ENCODE measurements at regions not wholly inside any gene's neighbourhood (a gene's known extent, or its start where the extent isn't known, plus 50 kb on each side); places are given as distances from the start of the nearest gene placed in this dataset.
"Not testable (repeated sequence)": the region's sequence is repeated elsewhere in the genome, so short reads cannot be mapped to it uniquely, and the experiment has no call there.

- peaks cover 3 to 7% of the 10 kb centered on the region in 2 donors for H3K9me3 Mint-ChIP-seq
- peak overlapping the region in 1 of 2 donors; percentile 44 for H3K4me3 Mint-ChIP-seq
- ATAC-seq (replicated peaks) (no peak), DNase-seq (no peak)
- H3K27me3 Mint-ChIP-seq, result peaks cover 22 to 30% of the 10 kb centered on the region in 2 donors
- H3K36me3 Mint-ChIP-seq, result no peaks in the 10 kb centered on the region
- no peak overlapping the region for H3K27ac Mint-ChIP-seq
- peaks cover 5 to 13% of the 10 kb centered on the region in 2 donors for H3K4me1 Mint-ChIP-seq
Observed at GRCh38 chr15:53196788-53197187, 406.7 kb upstream of the ONECUT1 start.

- Mint-ChIP-seq H3K9me3 (peaks cover 3 to 7% of the 10 kb centered on the region in 2 donors), H3K27ac (no peak overlapping the region), H3K36me3 (no peaks in the 10 kb centered on the region), H3K4me1 (peaks cover 5 to 12% of the 10 kb centered on the region in 2 donors), H3K4me3 (no peak overlapping the region), H3K27me3 (peaks cover 22 to 30% of the 10 kb centered on the region in 2 donors)
- no peak for DNase-seq
- ATAC-seq (replicated peaks), result no peak
Observed at GRCh38 chr15:53196242-53196641, 406.1 kb upstream of the ONECUT1 start.

DNA sequence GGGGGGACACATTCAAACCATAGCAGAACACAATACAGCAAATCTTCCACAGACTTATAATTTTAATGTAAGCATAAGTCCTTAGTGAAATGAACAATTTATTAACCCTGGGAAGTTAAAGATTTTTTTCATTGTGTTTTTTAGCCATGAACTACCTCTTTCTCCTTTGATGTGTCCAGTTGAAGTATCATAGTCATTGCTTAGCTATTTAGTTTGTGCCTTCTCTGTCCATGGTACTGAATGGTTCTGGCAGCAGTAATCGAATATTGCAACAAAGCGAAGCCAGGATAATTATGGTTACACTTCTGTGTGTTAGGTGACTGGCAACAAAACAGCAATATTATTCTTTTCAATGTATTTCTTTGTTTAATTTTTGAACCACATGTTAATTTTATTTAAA lies 403.0 kb upstream of the ONECUT1 start:
- no peak for DNase-seq
- peaks cover 3 to 7% of the 10 kb centered on the region in 2 donors for H3K9me3 Mint-ChIP-seq
- H3K4me3 Mint-ChIP-seq, result no peak overlapping the region
- H3K27ac Mint-ChIP-seq, result no peak overlapping the region
- peaks cover 5 to 12% of the 10 kb centered on the region in 2 donors for H3K4me1 Mint-ChIP-seq
- no peaks in the 10 kb centered on the region for H3K36me3 Mint-ChIP-seq
- no peak for ATAC-seq (replicated peaks)
- peaks cover 15 to 16% of the 10 kb centered on the region in 2 donors for H3K27me3 Mint-ChIP-seq

DNA sequence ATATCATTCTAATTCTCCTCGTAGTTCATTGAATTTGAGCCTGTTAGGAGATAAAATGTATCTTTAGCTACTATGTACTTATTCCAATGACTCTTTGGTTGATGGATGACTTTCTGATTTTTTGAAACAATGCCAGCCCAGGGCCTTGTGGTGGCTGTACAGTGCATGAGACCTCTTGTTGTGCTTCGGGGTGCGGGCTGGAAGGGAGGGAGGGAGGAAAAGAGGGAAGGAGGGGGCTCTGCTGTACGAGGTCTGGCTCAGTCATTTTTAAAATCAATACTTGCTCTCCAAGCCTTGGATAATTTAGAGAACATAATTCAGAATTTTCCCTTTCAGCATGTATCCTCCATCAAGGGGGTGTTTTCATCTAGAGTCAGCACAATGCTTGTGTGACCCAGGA lies 399.7 kb upstream of the ONECUT1 start:
- Mint-ChIP-seq H3K27ac (no peak overlapping the region), H3K27me3 (no peaks in the 10 kb centered on the region), H3K9me3 (peaks cover 5 to 12% of the 10 kb centered on the region in 2 donors), H3K36me3 (no peaks in the 10 kb centered on the region), H3K4me1 (no peaks in the 10 kb centered on the region), H3K4me3 (no peak overlapping the region)
- DNase-seq (no peak), ATAC-seq (replicated peaks) (no peak)

DNA sequence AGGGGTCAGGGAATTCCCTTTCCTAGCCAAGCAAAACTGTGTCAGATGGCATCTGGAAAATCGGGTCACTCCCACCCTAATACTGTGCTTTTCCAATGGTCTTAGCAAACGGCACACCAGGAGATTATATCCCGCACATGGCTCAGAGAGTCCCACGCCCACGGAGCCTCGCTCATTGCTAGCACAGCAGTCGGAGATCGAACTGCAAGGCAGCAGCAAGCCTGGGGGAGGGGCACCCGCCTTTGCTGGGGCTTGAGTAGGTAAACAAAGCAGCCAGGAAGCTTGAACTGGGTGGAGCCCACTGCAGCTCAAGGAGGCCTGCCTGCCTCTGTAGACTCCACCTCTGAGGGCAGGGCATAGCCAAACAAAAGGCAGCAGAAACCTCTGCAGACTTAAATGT lies 393.3 kb upstream of the ONECUT1 start:
- H3K4me1 Mint-ChIP-seq; DNase-seq; H3K4me3 Mint-ChIP-seq; ATAC-seq (replicated peaks); H3K27ac Mint-ChIP-seq; H3K36me3 Mint-ChIP-seq: not testable (repeated sequence)
- peaks cover 5 to 11% of the 10 kb centered on the region in 2 donors for H3K9me3 Mint-ChIP-seq
- peaks cover 10% of the 10 kb centered on the region in 2 donors for H3K27me3 Mint-ChIP-seq

- DNase-seq (no peak), ATAC-seq (replicated peaks) (no peak)
- Mint-ChIP-seq H3K36me3 (no peaks in the 10 kb centered on the region), H3K9me3 (no peaks in the 10 kb centered on the region), H3K27ac (no peak overlapping the region), H3K4me1 (no peaks in the 10 kb centered on the region), H3K4me3 (no peak overlapping the region), H3K27me3 (peaks cover 0 to 5% of the 10 kb centered on the region in 2 donors)
Observed at GRCh38 chr15:53171571-53171970, 381.4 kb upstream of the ONECUT1 start.

DNA sequence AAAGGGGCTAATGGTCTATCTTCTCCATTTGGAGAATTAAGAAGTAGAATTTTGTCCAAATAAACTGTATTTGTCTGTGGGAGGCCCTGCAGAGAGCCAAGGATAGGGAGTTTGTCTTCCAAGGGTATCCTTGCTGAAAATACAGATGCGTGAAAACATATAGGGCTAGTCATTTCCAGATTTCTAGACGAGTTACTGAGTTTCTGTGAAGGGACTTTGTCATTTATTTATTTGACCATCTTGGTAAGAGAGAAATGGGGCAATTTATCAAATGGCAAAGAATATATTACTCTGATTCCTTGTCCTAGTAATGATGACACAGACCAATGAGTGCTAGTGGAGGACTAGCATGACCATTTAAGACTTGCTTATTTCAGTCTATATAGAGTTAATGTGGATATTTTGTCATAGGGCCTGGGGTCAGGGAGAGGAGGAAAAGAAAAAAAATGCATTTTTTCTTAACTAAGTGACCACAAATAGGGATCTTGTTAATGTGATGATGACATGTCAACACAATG lies 376.6 kb upstream of the ONECUT1 start:
- peaks cover 0 to 2% of the 10 kb centered on the region in 2 donors for H3K9me3 Mint-ChIP-seq
- H3K4me1 Mint-ChIP-seq, result no peaks in the 10 kb centered on the region
- no peaks in the 10 kb centered on the region for H3K36me3 Mint-ChIP-seq
- H3K27me3 Mint-ChIP-seq, result peaks cover 0 to 4% of the 10 kb centered on the region in 2 donors
- no peak overlapping the region for H3K4me3 Mint-ChIP-seq
- no peak for ATAC-seq (replicated peaks)
- no peak overlapping the region for H3K27ac Mint-ChIP-seq
- no peak for DNase-seq

DNA sequence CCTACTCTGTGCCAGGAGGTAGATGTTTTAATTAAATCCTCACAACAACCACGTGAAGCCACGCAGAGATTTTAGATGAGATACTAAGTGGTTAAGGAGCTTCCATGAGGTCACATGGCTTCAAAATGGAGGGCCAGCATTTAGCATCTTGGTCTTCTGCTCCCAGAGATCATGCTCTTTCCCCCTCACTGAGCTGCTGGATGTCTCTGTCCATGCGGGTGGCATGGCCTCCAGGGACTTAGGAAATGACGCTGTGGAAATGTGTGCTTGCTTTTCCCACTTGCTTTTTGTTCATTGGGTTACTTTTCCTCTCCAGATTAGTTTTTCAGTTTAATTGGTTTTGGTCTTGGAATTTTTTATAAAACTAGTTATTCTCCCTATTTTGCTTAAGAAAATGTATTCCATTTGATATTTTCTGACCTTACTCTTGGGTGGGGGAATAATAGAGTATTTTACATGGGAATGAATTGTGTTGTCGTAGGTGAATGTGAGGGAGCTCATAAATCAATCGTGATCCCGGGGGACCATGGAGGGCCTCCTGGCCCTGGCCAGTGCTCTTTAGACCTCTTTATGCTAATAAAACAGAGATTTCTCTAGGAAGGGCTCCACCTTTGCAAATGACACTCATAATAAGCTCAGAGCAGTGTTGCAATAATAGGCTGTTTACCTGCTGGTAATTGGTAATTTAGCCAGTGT lies 376.0 kb upstream of the ONECUT1 start:
- H3K36me3 Mint-ChIP-seq, result no peaks in the 10 kb centered on the region
- DNase-seq (no peak), ATAC-seq (replicated peaks) (no peak)
- H3K27me3 Mint-ChIP-seq, result peaks cover 0 to 4% of the 10 kb centered on the region in 2 donors
- H3K27ac Mint-ChIP-seq, result no peak overlapping the region
- H3K4me3 Mint-ChIP-seq, result no peak overlapping the region
- peaks cover 0 to 2% of the 10 kb centered on the region in 2 donors for H3K9me3 Mint-ChIP-seq
- H3K4me1 Mint-ChIP-seq, result no peaks in the 10 kb centered on the region

- Mint-ChIP-seq H3K36me3 (no peaks in the 10 kb centered on the region), H3K27ac (no peak overlapping the region), H3K4me1 (no peaks in the 10 kb centered on the region), H3K27me3 (peaks cover 0 to 4% of the 10 kb centered on the region in 2 donors), H3K4me3 (no peak overlapping the region), H3K9me3 (peaks cover 0 to 2% of the 10 kb centered on the region in 2 donors)
- ATAC-seq (replicated peaks) (no peak), DNase-seq (no peak)
Observed at GRCh38 chr15:53160092-53160704, 370.1 kb upstream of the ONECUT1 start.

DNA sequence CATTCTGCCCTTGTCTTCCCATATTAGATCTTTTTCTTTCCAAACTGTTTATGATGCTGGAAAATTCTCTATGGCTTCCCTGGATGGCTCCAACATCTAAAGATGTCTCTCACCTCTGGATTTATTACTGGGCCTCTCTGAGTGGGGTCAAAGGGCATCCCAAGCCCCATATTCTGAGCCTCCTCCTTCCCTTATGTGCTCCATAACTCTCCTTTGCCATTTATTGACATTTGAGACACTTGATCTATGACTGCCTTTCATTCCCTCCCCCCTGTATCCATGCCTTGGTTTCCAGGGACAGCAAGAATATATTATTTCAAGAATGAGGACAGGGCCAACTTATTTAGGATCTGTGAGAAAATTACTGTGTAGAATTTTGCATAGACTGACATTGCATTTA lies 369.3 kb upstream of the ONECUT1 start:
- Mint-ChIP-seq H3K4me3 (no peak overlapping the region), H3K27ac (no peak overlapping the region), H3K4me1 (no peaks in the 10 kb centered on the region), H3K9me3 (peaks cover 0 to 2% of the 10 kb centered on the region in 2 donors), H3K27me3 (peaks cover 0 to 4% of the 10 kb centered on the region in 2 donors), H3K36me3 (no peaks in the 10 kb centered on the region)
- DNase-seq (no peak), ATAC-seq (replicated peaks) (no peak)

DNA sequence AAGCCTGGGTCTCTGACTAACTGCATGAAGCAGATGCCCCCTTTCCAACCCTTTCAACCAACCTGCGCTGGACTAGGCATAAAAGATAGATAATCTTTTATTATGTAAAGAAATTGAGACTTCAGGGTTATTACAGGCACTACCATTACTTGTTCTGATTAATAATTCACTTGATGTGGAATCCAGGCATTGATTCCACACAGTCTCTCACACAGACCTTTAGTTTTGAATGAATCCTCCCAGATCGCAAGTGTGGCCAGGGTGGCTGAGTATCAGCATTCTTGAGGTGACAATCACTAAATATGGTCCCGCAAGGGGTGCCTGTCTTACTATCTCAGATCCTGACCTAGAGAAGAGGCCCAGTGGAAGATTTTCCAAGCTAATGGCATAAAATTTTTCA lies 368.9 kb upstream of the ONECUT1 start:
- Mint-ChIP-seq H3K4me3 (no peak overlapping the region), H3K4me1 (no peaks in the 10 kb centered on the region), H3K9me3 (peaks cover 0 to 2% of the 10 kb centered on the region in 2 donors), H3K27me3 (peaks cover 0 to 4% of the 10 kb centered on the region in 2 donors), H3K27ac (no peak overlapping the region), H3K36me3 (no peaks in the 10 kb centered on the region)
- ATAC-seq (replicated peaks), result no peak
- DNase-seq, result no peak

DNA sequence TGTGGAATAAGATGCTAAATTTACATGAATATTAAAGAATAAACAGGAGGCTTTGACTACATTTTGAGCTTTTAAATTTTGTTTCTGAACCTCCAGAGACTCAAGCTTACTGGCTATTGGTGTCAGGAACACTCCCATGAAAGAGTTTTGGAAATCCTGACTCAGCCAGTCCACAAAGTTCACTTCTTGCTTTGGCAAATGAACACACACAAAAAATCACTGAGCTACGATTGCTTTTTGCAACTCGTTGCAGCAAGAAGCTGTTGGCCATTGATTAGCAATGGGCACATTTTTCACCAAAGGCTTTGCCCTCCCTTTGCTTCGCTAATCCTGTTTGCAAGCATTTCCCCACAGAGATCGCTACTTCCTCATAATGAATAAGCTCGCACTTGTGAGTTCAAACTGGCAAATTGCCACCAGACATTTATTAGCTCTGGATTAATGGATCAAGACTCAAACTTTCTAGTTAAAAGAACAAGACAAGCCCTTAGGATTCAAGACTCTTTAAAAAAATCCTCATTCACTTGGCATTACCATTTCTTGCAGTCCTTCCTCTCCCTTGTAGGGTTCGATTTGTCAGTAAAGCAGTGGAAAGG lies 343.2 kb upstream of the ONECUT1 start:
- no peaks in the 10 kb centered on the region for H3K9me3 Mint-ChIP-seq
- DNase-seq (no peak), ATAC-seq (replicated peaks) (no peak)
- no peaks in the 10 kb centered on the region for H3K4me1 Mint-ChIP-seq
- no peak overlapping the region for H3K27ac Mint-ChIP-seq
- H3K27me3 Mint-ChIP-seq, result peaks cover 0 to 8% of the 10 kb centered on the region in 2 donors
- H3K4me3 Mint-ChIP-seq, result no peak overlapping the region
- no peaks in the 10 kb centered on the region for H3K36me3 Mint-ChIP-seq

- H3K27me3 Mint-ChIP-seq, result peaks cover 0 to 8% of the 10 kb centered on the region in 2 donors
- no peaks in the 10 kb centered on the region for H3K36me3 Mint-ChIP-seq
- H3K9me3 Mint-ChIP-seq, result no peaks in the 10 kb centered on the region
- DNase-seq (no peak), ATAC-seq (replicated peaks) (no peak)
- H3K27ac Mint-ChIP-seq, result no peak overlapping the region
- H3K4me1 Mint-ChIP-seq, result peaks cover 2 to 4% of the 10 kb centered on the region in 2 donors
- no peak overlapping the region for H3K4me3 Mint-ChIP-seq
Observed at GRCh38 chr15:53130943-53131342, 340.8 kb upstream of the ONECUT1 start.

DNA sequence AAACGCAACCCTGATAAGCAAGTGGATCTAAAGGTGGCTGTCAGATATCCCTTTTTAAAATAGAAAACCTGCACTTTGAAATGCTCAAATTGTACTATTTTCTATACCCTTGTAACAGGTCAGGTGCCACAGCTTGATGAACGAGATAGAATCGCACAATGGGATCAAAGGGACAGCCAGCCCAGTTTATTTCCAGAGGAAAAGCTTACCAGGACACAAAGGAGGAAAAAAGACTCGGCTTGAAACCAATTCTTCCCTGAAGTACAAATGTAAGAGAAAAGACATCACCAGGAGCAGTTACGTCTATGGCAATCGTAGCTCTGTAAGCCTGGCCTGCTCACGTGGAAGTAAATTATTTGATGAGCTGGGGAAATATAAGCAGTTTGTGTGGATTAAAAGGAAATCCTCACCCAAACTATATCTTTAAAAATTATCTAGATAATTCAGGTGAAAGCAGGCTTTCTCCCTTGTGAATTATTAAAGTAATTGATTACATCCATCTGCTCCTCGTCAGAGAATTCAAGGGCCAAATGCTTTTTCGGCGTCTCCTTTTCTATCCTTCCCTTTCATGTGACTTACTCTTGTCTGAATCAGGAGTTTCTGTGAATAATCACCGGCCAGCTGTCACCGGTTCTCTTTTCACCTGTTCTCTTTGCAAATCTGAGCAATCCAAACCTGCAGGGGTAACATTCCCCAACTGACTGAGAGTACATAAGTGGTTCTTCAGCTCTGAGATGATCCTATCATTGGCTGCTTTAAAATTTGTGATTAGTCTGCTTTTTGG lies 339.2 kb upstream of the ONECUT1 start:
- Mint-ChIP-seq H3K9me3 (no peaks in the 10 kb centered on the region), H3K27ac (no peak overlapping the region), H3K4me1 (peaks cover 2 to 7% of the 10 kb centered on the region in 2 donors), H3K27me3 (peaks cover 0 to 8% of the 10 kb centered on the region in 2 donors), H3K4me3 (no peak overlapping the region), H3K36me3 (no peaks in the 10 kb centered on the region)
- no peak for ATAC-seq (replicated peaks)
- DNase-seq, result no peak
